ENCODE measurements at regions not wholly inside any gene's neighbourhood (a gene's known extent, or its start where the extent isn't known, plus 50 kb on each side); places are given as distances from the start of the nearest gene placed in this dataset.

DNA sequence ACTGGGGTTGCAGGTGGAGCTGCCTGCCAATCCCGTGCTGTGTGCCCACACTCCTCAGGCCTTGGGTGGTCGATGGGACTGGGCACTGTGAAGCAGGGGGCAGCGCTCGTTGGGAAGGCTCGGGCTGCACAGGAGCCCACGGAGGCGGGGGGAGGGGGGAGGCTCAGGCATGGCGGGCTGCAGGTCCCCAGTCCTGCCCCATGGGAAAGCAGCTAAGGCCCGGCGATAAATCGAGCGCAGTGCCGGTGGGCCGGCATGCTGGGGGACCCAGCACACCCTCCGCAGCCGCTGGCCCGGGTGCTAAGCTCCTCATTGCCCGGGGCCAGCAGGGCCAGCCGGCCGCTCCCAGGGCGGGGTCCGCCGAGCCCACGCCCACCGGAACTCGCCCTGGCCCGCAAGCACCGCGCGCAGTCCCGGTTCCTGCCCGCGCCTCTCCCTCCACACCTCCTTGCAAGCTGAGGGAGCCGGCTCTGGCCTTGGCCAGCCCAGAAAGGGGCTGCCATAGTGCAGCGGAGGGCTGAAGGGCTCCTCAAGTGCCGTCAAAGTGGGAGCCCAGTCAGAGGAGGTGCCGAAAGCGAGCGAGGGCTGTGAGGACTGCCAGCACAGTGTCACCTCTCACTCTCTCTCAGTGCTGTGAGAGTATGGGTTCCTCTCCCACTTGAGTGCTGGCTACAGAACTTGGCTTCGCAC lies 1210.6 kb upstream of the NXPH2 start:
- Mint-ChIP-seq H3K27ac (no peak overlapping the region), H3K4me3 (no peak overlapping the region), H3K27me3 (ENCODE audit: low read depth) (no peaks in the 10 kb centered on the region), H3K36me3 (ENCODE audit: low read depth) (no peaks in the 10 kb centered on the region), H3K4me1 (ENCODE audit: low read depth) (no peaks in the 10 kb centered on the region), H3K9me3 (ENCODE audit: insufficient read depth) (peaks cover 10% of the 10 kb centered on the region)
- POLR2A ChIA-PET: no interaction called here
- CTCF ChIA-PET: no interaction called here
- DNase-seq (no peak), ATAC-seq (no peak)

DNA sequence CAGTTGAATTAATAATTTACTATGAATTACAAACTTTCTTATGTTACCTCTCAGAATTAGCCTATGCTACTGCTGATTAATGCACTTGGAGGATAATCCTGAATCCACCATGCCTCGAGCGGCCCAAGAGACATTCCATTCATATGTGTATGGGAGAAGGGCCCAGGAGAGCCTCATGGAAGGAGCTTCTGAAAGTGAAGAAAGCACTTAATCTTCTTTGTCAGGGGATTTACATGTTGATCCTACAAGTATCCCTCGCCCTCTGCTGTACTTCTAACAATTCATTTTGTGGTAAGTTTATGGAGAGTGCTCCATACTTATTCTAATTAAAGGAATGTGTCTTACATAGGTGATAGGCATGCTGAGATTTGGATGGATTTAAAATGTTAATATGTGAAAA lies 1189.1 kb upstream of the NXPH2 start:
- Mint-ChIP-seq H3K36me3 (ENCODE audit: low read depth) (no peaks in the 10 kb centered on the region), H3K9me3 (ENCODE audit: insufficient read depth) (peaks cover 10% of the 10 kb centered on the region), H3K27ac (no peak overlapping the region), H3K27me3 (ENCODE audit: low read depth) (no peaks in the 10 kb centered on the region), H3K4me3 (no peak overlapping the region), H3K4me1 (ENCODE audit: low read depth) (no peaks in the 10 kb centered on the region)
- no peak for ATAC-seq
- POLR2A ChIA-PET: no interaction called here
- no peak for DNase-seq
- CTCF ChIA-PET: no interaction called here

DNA sequence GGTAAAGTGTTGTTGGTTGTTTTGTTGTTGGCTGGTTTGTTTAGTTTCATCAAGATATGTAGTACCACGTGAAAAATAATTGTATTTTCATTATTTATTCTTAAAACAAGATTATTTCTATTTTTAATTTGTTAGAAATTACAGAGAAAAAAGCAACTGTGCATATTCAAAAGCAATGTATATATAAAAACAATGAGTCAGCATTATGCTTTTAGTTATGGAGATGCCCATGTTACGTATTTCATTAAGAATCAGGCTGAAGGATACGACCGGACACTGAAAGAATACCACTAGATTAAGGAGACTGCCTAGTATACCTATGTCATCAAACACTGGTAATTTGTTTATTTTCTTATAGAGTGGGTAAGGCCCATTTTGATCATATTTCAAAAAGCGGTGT lies 1188.4 kb upstream of the NXPH2 start:
- Mint-ChIP-seq H3K4me3 (no peak overlapping the region), H3K27ac (no peak overlapping the region), H3K9me3 (ENCODE audit: insufficient read depth) (peaks cover 9% of the 10 kb centered on the region), H3K4me1 (ENCODE audit: low read depth) (no peaks in the 10 kb centered on the region), H3K36me3 (ENCODE audit: low read depth) (no peaks in the 10 kb centered on the region), H3K27me3 (ENCODE audit: low read depth) (no peaks in the 10 kb centered on the region)
- ChIA-PET CTCF (no interaction called here), POLR2A (no interaction called here)
- ATAC-seq: no peak
- no peak for DNase-seq

DNA sequence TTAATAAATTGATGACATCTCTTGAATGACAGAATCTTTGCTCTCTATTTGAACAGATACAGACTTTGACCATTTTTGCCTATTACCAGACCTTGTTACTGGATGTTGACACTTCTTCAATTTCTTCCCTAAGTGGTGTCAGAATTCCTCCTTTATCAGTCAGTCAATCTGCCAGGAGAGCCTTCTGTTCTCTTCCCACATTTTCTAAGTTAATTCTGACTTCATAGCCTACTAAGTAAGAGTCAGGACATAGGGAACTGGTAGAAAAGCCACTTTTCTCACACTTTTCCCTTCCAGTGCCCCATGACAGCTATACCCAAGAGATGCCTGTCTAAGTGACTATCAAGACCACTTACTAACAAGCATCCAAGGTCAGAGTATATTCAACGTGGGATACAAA lies 1187.5 kb upstream of the NXPH2 start:
- Mint-ChIP-seq H3K27ac (no peak overlapping the region), H3K36me3 (ENCODE audit: low read depth) (no peaks in the 10 kb centered on the region), H3K9me3 (ENCODE audit: insufficient read depth) (peaks cover 3% of the 10 kb centered on the region), H3K27me3 (ENCODE audit: low read depth) (no peaks in the 10 kb centered on the region), H3K4me3 (no peak overlapping the region), H3K4me1 (ENCODE audit: low read depth) (no peaks in the 10 kb centered on the region)
- DNase-seq (no peak), ATAC-seq (no peak)
- ChIA-PET POLR2A (no interaction called here), CTCF (no interaction called here)

DNA sequence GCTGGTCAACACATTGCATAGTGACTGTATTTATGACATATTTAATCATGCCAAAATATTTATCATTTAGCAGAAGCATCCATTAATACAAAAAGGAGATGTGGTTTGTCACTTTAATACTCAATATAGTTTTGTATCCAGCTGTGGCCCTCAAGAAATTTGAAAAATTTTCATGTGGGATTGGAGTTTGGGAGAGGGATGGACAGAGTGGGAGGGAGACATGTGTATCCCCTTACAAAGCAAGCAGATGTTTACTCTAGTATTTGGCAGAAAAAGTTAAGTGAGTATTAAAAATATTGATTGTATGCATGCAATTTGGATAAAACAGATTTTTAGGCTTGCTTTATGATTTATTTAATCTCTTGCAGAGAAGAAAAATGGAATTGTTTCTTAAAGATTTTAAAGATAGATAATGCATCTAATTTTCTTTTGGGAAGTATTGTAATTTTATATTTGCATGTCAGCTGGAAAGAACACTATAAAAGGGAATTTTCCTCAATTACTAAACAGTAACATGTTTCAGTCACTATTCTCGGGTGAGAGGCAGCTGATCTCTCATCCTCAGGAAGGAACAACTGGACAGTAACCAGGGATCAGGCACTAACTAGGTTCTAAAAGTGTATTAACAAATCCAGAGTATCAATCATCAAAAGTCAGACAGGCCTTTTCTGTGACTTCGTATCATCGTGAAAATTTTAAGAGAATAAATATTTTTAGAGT lies 1184.7 kb upstream of the NXPH2 start:
- H3K27ac Mint-ChIP-seq: no peak overlapping the region
- CTCF ChIA-PET: no interaction called here
- peaks cover 5% of the 10 kb centered on the region for H3K9me3 Mint-ChIP-seq (ENCODE audit: insufficient read depth)
- no peaks in the 10 kb centered on the region for H3K36me3 Mint-ChIP-seq (ENCODE audit: low read depth)
- H3K4me1 Mint-ChIP-seq (ENCODE audit: low read depth): no peaks in the 10 kb centered on the region
- no peaks in the 10 kb centered on the region for H3K27me3 Mint-ChIP-seq (ENCODE audit: low read depth)
- ATAC-seq (no peak), DNase-seq (no peak)
- H3K4me3 Mint-ChIP-seq: no peak overlapping the region
- POLR2A ChIA-PET: no interaction called here

DNA sequence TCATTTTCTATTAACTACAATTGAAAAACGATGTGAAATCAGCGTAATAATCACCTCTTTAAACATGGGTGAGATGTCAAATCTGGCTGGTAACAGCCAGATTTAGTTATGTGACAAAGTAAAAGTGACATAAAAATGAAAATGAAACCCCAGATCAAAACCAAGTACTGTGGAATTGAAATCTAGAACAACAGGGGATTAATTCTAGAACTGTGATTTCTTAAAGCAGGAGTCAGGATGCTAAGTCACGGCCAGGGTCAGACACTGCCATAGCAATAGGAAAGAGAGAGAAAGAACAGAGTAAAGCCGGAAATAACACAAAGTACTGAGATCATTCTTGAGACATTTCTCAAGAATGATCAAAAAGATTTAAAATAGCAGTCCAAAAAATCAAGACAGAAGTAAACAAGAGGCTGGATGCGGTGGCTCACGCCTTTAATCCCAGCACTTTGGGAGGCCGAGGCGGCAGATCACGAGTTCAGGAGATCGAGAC lies 1183.7 kb upstream of the NXPH2 start:
- H3K4me1 Mint-ChIP-seq (ENCODE audit: low read depth): no peaks in the 10 kb centered on the region
- ATAC-seq (no peak), DNase-seq (no peak)
- no peak overlapping the region for H3K4me3 Mint-ChIP-seq
- H3K27ac Mint-ChIP-seq: no peak overlapping the region
- no peaks in the 10 kb centered on the region for H3K27me3 Mint-ChIP-seq (ENCODE audit: low read depth)
- H3K9me3 Mint-ChIP-seq (ENCODE audit: insufficient read depth): peaks cover 8% of the 10 kb centered on the region
- CTCF ChIA-PET: no interaction called here
- POLR2A ChIA-PET: no interaction called here
- no peaks in the 10 kb centered on the region for H3K36me3 Mint-ChIP-seq (ENCODE audit: low read depth)

DNA sequence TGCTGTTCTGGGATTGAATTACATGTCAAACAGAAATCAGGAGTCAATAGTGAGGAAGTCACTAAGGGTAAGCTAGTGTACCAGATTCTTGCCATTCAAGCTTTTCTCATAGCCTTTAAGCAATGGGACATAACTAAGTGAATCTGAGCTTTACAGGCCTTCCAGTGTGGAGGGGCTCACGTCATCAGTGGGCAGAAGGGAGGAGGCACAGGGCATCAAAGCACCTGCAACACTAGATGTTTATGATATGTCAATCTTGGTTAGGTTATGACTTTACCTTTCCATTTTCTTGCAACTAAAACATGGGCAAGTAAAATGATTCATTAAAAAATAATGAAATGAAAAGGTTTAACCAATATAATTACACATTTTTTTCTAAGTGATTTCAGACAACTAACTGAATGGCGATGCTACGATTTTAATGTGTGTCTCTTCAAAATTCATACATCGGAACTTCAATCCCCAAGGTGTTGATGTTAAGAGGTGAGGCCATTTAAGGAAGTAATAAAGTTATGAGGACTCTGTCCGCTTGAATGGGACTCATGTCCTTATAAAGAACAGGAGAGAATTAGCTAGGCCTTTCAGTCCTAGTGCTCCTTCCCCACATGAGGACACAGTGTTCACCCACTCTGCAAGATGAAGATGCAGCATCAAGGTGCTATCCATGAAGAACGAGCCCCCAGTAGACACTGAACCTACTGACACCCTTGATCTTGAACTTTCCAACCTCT lies 1169.2 kb upstream of the NXPH2 start:
- H3K9me3 Mint-ChIP-seq (ENCODE audit: insufficient read depth): peaks cover 9% of the 10 kb centered on the region
- ATAC-seq (no peak), DNase-seq (no peak)
- no peaks in the 10 kb centered on the region for H3K36me3 Mint-ChIP-seq (ENCODE audit: low read depth)
- H3K27ac Mint-ChIP-seq: no peak overlapping the region
- CTCF ChIA-PET: no interaction called here
- H3K4me3 Mint-ChIP-seq: no peak overlapping the region
- no peaks in the 10 kb centered on the region for H3K4me1 Mint-ChIP-seq (ENCODE audit: low read depth)
- POLR2A ChIA-PET: no interaction called here
- no peaks in the 10 kb centered on the region for H3K27me3 Mint-ChIP-seq (ENCODE audit: low read depth)

DNA sequence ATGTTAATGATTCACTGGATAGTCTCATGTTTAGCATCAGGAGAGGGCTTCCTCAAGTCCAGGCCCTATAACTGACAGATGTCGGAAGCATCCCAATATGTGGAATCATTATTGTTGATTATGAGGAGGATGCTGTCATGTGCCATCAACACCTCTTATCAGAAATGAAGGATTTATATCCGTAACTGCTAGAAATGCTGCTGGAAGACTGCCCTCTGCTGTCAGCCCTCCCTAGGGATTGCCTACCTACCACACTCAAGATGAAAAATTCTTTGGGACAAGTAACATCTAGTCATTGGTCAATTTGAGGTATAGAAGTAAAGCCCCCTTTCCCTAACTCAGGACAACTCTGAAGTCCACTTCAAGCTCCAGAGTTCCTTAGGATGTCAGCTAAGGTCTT lies 1166.5 kb upstream of the NXPH2 start:
- POLR2A ChIA-PET: no interaction called here
- CTCF ChIA-PET: no interaction called here
- H3K27ac Mint-ChIP-seq: no peak overlapping the region
- DNase-seq: no peak
- H3K4me3 Mint-ChIP-seq: no peak overlapping the region
- no peak for ATAC-seq
- no peaks in the 10 kb centered on the region for H3K36me3 Mint-ChIP-seq (ENCODE audit: low read depth)
- peaks cover 16% of the 10 kb centered on the region for H3K9me3 Mint-ChIP-seq (ENCODE audit: insufficient read depth)
- H3K27me3 Mint-ChIP-seq (ENCODE audit: low read depth): no peaks in the 10 kb centered on the region
- H3K4me1 Mint-ChIP-seq (ENCODE audit: low read depth): no peaks in the 10 kb centered on the region

DNA sequence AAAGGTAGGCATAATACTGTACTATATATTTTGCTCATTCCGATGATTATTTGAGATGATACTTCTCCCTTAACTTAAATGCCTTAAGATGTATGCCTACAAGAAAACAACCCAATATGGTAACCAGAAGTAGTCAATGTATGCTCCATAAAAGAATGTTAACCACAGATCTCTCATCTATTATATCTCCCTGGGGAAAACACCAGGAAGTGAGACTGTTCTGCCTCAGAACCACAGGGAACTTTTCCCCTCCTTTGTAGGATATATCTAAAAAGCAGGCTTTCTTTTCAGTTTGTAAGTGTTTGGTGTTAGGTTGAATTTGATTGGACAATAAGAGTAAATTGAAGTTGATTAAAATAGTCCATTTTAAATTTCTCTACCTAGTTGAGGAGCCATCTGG lies 1160.5 kb upstream of the NXPH2 start:
- ChIA-PET POLR2A (no interaction called here), CTCF (no interaction called here)
- Mint-ChIP-seq H3K4me3 (no peak overlapping the region), H3K36me3 (ENCODE audit: low read depth) (no peaks in the 10 kb centered on the region), H3K27ac (no peak overlapping the region), H3K27me3 (ENCODE audit: low read depth) (no peaks in the 10 kb centered on the region), H3K4me1 (ENCODE audit: low read depth) (no peaks in the 10 kb centered on the region), H3K9me3 (ENCODE audit: insufficient read depth) (peaks cover 16% of the 10 kb centered on the region)
- DNase-seq (no peak), ATAC-seq (no peak)

DNA sequence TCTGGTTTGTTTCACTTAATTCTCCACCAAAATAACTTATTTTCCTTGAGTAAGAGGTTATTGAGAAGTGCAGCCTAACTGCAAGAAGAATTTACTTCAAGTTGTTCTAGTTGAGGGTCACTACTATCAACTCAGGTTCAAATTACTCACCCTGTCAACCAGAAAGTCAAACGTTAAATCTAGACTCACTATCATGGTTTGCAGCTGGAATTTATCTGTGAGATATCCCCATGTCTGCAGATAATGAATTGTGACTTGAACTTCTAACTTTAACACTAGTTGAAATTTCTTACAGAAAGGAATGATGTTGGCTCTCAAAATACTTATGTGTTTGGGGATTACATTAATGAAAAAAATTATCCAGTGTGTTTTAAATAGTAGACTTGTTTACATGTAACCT lies 1145.7 kb upstream of the NXPH2 start:
- POLR2A ChIA-PET: no interaction called here
- ATAC-seq: no peak
- no peak for DNase-seq
- CTCF ChIA-PET: no interaction called here
- peaks cover 7% of the 10 kb centered on the region for H3K9me3 Mint-ChIP-seq (ENCODE audit: insufficient read depth)
- no peaks in the 10 kb centered on the region for H3K4me1 Mint-ChIP-seq (ENCODE audit: low read depth)
- H3K36me3 Mint-ChIP-seq (ENCODE audit: low read depth): no peaks in the 10 kb centered on the region
- H3K27me3 Mint-ChIP-seq (ENCODE audit: low read depth): no peaks in the 10 kb centered on the region
- no peak overlapping the region for H3K4me3 Mint-ChIP-seq
- no peak overlapping the region for H3K27ac Mint-ChIP-seq

DNA sequence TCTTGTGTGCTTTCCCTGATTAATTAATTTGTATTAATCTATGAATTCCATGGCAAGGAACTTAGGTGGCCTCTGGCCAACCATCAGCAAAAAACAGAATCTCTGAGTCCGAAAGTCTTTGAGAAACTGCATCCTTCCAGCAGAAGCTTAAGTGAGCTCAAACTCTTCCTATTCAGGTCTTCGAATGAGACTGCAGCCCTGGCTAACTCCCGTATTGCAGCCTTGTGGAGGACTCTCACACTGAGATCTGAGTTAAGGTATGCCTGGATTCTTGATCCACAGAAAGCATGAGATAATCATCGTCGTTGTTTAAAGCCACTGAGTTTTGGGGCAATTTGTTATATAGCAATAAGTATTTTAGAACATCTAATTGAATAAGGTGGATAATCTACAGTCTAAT lies 1143.9 kb upstream of the NXPH2 start:
- no peak overlapping the region for H3K27ac Mint-ChIP-seq
- no peak for ATAC-seq
- no peaks in the 10 kb centered on the region for H3K36me3 Mint-ChIP-seq (ENCODE audit: low read depth)
- H3K4me1 Mint-ChIP-seq (ENCODE audit: low read depth): no peaks in the 10 kb centered on the region
- no peak for DNase-seq
- no peaks in the 10 kb centered on the region for H3K27me3 Mint-ChIP-seq (ENCODE audit: low read depth)
- H3K4me3 Mint-ChIP-seq: no peak overlapping the region
- POLR2A ChIA-PET: no interaction called here
- CTCF ChIA-PET: no interaction called here
- peaks cover 7% of the 10 kb centered on the region for H3K9me3 Mint-ChIP-seq (ENCODE audit: insufficient read depth)

DNA sequence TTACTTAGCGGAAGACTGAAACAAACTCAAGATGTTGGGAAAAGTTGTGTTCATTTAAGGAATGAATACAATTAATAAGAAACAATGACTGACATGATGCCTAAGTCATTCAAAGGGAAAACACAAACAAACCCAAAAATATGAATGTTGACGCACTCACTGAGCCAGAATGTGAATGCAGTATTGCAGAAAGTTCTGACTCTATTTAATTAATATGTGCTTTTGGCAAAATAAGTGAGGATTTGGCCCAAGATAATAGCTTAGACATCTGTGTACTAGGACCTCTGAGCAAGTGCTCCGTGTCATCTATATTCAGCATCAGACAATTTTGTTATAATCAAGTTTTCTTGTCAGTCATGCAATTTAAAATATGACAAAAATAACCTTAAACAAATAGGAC lies 1138.8 kb upstream of the NXPH2 start:
- H3K27ac Mint-ChIP-seq: no peak overlapping the region
- no peaks in the 10 kb centered on the region for H3K4me1 Mint-ChIP-seq (ENCODE audit: low read depth)
- ChIA-PET POLR2A (no interaction called here), CTCF (no interaction called here)
- H3K36me3 Mint-ChIP-seq (ENCODE audit: low read depth): no peaks in the 10 kb centered on the region
- H3K4me3 Mint-ChIP-seq: no peak overlapping the region
- no peaks in the 10 kb centered on the region for H3K9me3 Mint-ChIP-seq (ENCODE audit: insufficient read depth)
- no peaks in the 10 kb centered on the region for H3K27me3 Mint-ChIP-seq (ENCODE audit: low read depth)
- ATAC-seq (no peak), DNase-seq (no peak)
